ENCODE measurements at regions not wholly inside any gene's neighbourhood (a gene's known extent, or its start where the extent isn't known, plus 50 kb on each side); places are given as distances from the start of the nearest gene placed in this dataset.
"Not testable (repeated sequence)": the region's sequence is repeated elsewhere in the genome, so short reads cannot be mapped to it uniquely, and the experiment has no call there.

DNA sequence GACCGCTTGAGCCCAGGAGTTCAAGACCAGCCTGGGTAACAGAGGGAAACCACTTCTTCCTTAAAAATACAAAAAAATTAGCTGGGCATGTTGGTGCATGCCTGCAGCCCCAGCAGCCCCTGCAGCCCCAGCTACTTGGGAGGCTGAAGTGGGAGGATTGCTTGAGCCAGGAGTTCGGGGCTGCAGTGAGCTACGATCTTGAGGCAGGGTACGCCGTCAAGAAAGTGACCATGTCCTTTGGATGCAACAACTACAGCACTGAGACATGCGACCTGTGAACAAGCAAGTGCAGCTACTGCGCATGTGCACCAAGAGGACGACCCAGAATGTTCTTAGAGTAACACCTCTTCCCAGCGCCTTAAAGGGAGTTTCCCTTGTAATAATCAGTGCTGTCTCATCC lies 66.6 kb upstream of the ZNF479 start:
- no peak for DNase-seq (ENCODE audit: low read depth in 3 of 3)

DNA sequence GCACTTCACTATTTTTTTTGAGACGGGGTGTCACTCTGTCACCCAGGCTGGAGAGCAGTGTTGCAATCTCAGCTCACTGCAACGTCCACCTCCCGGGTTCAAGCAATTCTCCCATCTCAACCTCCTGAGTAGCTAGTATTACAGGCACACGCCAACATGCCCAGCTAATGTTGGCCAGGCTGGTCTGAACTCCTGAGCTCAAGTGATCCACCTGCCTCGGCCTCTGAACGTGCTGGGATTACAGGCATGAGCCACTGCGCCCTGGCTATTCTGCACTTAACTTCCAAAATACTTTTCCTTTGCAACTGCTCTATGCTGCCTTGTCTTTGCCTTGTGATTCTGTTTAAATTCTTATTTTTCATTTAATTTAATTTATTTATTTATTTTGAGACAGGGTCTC lies 67.0 kb upstream of the ZNF479 start:
- no peak for DNase-seq (ENCODE audit: low read depth in 3 of 3)

DNA sequence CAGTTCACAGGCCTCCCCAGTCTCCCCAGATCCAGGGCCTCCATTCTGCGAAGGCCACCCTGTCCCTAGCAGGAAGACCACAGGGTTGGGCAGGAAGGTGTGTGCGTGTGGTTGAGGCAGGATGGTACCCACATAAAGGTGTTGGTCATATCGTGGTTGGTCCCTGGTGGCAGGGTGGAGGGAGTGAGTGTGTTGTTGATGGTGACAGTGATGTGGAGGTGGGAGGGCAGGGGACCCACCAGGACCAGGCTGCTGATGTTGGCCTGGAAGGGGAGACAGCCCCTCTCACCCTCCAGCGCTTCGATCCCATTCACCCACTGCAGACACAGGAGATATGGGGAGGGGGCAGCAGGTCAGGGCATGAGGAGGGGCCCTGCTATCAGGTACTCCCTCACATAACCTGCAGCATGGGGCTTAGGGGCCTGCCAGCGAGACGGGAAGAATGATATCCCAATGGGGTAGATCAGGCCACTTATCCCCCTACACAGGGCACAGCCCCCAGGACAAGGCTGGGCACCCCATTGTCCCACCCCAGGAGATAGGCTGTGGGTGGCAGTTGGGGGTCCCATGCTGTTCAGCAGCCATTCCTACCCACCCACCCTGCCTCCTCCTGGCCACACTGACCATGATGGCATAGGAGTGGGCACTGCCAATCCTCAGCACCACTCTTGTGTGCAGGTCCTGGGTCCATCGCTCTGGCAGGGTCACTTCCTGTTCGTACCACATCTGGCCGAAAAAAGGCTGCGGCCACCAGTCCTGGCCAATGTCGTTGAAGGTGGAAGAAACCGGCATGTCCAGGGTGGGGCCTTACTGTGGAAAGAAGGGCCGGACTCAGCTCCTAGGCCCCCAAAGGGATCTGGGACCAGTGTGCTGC lies 69.0 kb upstream of the ZNF479 start:
- no peak for DNase-seq (ENCODE audit: low read depth in 3 of 3)

GRCh38 chr7:57201895-57202210 lies 69.6 kb upstream of the ZNF479 start:
- DNase-seq (ENCODE audit: low read depth in 3 of 3): no peak

- DNase-seq (ENCODE audit: low read depth in 3 of 3): no peak
Observed at GRCh38 chr7:57202274-57202673, 70.0 kb upstream of the ZNF479 start.

DNA sequence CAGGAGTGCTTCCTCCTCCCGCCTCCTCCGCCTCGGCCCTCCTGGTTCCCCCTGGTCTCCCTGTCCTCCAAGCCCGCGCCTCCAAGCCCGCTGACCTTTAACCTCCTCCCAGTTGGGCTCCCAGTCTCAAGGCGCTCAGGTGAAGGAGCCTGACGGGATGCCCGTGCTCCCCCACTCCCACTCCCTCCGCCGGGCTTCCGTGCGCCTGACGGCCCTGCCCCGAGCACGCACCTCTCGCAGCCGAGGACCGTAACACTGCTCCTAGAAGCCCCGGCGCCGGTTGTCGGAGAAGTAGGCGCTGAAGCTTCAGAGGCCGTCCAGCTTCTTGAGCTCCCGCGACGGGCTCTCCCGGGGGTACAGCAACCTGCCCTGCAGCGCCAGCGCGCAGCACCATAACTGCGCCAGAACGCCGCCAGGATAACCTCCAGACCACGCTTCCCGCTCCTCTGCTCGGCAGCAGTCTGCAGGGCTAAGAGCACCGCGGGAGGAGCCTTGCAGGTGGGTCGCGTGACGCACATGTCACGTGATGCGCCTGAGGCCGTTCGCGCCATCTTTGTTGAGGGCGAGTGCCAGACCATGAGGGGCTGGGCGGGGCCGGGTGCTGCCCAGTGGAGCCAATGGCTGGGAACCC lies 71.0 kb upstream of the ZNF479 start:
- no peak for DNase-seq (ENCODE audit: low read depth in 3 of 3)

GRCh38 chr7:57203858-57204257 lies 71.6 kb upstream of the ZNF479 start:
- DNase-seq (ENCODE audit: low read depth in 3 of 3): not testable (repeated sequence)

GRCh38 chr7:57204411-57204811 lies 72.2 kb upstream of the ZNF479 start:
- no peak for DNase-seq (ENCODE audit: low read depth in 3 of 3)

DNA sequence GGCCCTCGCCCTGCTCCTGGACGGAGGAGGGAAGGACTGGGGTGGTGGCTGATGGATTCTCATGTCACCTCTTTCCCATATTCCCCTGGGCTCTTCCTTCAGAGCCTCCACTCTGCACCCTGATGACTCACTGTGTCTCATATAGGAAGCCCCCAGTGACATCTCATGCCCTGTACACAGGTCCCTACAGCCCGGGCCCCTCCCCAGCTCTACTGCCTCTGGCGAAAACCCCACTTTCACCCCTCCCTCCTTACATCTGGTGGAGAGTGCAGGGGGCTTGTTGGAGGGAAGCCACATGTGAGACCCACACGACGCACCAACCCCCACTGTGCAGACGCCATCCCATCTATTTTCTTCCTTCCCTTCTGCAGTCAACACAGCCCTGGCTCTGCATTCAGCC lies 72.8 kb upstream of the ZNF479 start:
- DNase-seq (ENCODE audit: low read depth in 3 of 3): no peak

GRCh38 chr7:57207836-57208235 lies 75.6 kb upstream of the ZNF479 start:
- no peak for DNase-seq (ENCODE audit: low read depth in 3 of 3)

- DNase-seq (ENCODE audit: low read depth in 3 of 3): no peak
Observed at GRCh38 chr7:57210212-57210611, 78.0 kb upstream of the ZNF479 start.

GRCh38 chr7:57210871-57211270 lies 78.6 kb upstream of the ZNF479 start:
- no peak for DNase-seq (ENCODE audit: low read depth in 3 of 3)

DNA sequence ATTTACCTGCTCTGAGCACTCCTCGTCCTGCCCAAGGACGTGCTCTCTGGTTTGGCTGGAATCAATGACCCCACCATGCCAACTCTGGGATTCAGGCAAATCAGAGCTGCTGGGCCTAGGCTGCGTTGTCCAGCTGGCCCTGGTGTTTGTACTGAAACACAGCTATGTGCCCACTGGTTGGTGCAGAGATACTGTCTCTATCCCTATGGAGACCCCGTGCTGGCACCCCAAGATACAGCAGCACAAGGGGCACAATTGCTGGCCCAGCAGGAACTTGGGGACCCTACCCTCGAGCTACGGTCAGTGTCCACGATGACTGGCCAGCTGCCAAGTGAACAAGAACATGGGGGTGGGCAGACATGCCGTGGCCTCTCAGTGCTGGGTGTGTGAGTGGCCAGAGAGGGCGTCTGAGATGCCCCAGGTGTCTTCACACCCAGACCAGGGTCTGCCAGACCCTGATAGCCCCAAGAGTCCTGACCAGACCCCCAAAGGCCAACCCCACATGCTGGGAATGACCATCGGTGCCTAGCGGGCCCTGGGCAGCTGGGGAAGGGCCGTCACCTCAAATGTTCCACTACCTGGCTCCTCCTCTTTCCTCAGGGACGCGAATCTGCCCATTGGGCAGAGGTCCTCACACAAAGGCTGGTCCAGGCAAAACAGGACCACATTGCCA lies 79.3 kb upstream of the ZNF479 start:
- no peak for DNase-seq (ENCODE audit: low read depth in 3 of 3)

DNA sequence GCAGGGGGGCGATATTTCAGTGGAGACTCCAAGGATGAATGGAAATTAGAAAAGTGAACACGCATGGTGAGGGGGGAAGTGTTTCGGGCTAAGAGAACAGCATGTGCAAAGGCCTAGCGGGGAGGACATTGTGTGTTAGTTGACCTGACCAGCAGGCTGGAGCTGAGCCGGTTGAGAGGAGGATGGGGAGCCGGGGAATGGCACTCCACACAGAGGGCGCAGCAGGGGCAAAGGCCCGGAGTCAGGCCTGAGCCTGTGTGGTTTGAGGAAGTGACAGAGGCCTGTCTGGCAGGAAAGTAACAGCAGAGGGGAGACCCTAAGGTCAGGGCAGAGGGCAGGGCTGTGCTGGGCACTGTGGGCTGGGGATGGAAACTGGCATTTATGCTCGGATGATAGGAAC lies 83.2 kb upstream of the ZNF479 start:
- no peak for DNase-seq (ENCODE audit: low read depth in 3 of 3)

DNA sequence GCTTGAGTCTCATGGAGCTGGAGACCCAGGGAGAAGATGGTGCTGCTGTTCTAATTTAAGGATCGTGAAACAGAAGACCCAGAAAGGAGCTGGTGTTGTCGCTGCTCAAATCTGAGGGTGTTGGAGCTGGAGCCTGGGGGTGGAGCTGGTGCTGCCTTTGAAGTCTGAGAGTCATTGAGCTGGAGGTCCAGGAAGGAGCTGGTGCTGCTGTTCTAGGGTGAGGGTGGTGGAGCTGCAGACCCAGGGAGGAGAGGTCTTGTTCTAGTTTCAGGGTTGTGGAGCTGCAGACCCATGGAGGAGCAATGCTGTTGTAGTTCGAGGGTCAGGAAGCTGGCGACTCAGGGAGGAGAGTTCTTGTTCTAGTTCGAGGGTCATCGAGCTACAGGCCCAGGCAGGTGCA lies 84.1 kb upstream of the ZNF479 start:
- no peak for DNase-seq (ENCODE audit: low read depth in 3 of 3)

DNA sequence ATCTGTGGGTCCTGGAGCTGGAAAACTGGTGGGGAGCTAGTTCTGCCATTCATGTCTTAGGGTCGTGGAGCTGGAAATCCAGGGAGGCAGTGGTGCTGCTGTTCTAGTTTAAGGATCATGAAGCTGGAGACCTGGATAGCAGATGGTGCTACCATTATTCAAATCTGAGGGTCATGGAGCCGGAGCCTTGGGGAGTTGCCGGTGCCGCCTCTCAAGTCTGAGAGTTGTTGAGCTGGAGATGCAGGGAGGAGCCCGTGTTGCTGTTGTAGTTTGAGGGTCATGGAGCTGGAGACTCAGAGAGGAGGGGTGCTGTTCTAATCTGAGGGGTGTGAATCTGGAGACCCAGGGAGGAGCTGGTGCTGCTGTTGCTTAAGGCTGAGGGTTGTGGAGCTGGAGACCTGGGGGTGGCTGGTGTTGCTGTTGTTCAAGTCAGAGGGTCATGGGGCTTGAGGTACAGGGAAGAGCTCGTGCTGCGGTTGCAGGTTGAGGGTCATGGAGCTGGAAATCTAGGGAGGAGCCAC lies 86.0 kb upstream of the ZNF479 start:
- DNase-seq (ENCODE audit: low read depth in 3 of 3): no peak

GRCh38 chr7:57220746-57221145 lies 88.5 kb upstream of the ZNF479 start:
- DNase-seq (ENCODE audit: low read depth in 3 of 3): no peak

DNA sequence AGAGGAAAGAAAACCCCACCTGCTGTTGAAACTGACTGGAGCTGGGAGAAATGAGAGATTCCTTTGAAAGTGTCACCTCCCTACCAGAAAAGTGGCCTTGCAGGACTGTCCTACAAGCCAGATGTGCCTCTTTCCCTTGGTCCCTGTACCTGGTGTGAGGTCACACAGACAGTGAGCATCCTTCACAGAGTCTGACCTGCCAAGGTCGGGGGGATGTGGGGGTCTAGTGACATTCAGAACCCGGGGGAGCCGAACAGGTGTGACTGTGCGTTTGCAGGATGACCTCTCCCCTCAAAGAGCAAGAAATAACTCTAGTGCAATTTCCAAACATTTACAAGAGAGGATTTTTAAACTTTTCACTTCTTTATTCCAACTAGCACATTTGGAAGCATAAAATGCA lies 93.4 kb upstream of the ZNF479 start:
- DNase-seq (ENCODE audit: low read depth in 3 of 3): no peak

DNA sequence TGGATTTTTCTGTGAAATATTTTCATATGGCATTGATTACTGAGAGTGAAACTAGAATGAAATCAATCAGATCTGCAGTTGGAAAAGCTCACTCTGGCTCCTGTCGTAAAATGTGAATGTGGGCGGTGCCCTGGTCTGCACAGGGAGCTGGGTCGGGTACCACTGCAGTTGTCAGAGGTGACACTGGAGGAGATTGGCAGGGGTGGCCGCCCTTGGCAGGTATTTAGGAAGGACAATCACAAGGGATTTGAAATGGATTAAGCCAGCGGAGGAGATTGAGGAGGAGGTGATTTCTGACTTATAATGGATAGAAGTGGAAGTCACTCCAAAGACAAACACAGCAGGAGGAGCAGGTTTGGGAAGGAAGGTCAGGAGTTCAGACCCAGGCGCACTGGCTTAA lies 109.0 kb upstream of the ZNF479 start:
- not testable (repeated sequence) for DNase-seq (ENCODE audit: low read depth in 3 of 3)

DNA sequence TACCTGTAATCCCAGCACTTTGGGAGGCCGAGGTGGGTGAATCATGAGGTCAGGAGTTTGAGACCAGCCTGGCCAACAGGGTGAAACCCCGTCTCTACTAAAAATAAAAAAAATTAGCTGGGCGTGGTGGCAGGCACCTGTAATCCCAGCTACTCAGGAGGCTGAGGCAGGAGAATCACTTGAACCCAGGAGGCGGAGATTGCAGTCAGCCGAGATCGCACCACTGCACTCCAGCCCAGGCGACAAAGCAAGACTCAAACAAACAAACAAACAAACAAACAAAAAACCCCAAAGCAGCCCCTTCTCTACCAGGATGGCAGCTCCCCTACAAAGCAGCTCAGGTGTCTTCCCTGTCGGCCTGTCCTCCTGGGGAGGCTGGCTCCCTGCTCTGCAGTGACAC lies 111.3 kb upstream of the ZNF479 start:
- not testable (repeated sequence) for DNase-seq (ENCODE audit: low read depth in 3 of 3)

- DNase-seq (ENCODE audit: low read depth in 3 of 3): not testable (repeated sequence)
Observed at GRCh38 chr7:57244345-57244980, 112.2 kb upstream of the ZNF479 start.

DNA sequence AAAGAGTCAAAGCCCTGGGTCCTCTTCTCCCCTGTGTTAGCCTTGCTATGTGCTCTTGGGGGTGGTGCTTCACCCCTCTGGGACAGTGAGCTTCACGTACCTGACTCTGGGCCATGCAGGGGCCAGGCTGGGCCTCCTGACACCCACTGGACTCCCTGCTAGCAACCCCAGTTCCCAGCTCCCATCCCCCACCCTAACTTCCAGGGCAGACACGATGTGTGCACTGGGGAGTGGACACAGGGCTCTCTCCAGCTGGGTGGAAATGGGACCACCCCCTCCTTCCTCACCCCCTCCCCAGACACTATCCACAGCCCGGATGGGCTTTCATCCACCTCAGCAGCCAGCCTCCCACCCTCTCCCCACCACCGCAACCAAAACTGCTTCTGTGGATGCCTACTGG lies 113.0 kb upstream of the ZNF479 start:
- no peak for DNase-seq (ENCODE audit: low read depth in 3 of 3)

Data from stimulated activated CD4-positive, alpha-beta T cell treated with anti-CD3 and anti-CD28 coated beads, TNF-alpha, amount 100 ng/mL, for 24 hours (primary cell).